HG03571 (cell line): ENCODE measurements at regions not wholly inside any gene's neighbourhood (a gene's known extent, or its start where the extent isn't known, plus 50 kb on each side); places are given as distances from the start of the nearest gene placed in this dataset.

Source experiments
- ATAC-seq: cut with Tn5 transposase; IDR thresholded peaks from one replicate; pipeline ENCODE4 v1.9.1; 2021; ENCODE audit not compliant: unreplicated experiment

- ATAC-seq, result no peak
These were observed 777.4 kb downstream of the TUSC7 start for GRCh38 chr3:117486719-117487716.

- ATAC-seq, result no peak
These were observed 779.4 kb downstream of the TUSC7 start for GRCh38 chr3:117488983-117489382.

GRCh38 chr3:117489663-117490079 is 780.1 kb downstream of the TUSC7 start:
- no peak for ATAC-seq

GRCh38 chr3:117490716-117491115 is 781.1 kb downstream of the TUSC7 start:
- no peak for ATAC-seq

DNA sequence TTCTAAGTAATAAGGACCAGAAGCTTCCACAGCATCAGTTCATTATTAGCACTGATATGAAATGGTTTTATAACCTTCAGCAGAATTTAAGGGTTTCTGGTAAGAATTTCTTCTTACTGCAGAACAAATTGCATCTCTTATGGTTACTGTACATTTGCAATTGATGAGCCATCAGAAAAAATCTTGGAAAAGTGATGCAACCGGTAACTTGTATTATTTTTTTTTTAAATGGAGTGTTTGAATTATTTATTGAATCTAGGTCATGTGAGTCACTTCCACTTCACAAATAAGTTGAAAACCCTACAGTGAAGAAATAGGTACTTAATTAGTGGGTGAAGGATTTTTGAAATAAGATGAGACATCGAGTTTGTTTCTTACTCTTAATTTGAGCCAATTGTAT is 786.0 kb downstream of the TUSC7 start:
- ATAC-seq, result no peak

DNA sequence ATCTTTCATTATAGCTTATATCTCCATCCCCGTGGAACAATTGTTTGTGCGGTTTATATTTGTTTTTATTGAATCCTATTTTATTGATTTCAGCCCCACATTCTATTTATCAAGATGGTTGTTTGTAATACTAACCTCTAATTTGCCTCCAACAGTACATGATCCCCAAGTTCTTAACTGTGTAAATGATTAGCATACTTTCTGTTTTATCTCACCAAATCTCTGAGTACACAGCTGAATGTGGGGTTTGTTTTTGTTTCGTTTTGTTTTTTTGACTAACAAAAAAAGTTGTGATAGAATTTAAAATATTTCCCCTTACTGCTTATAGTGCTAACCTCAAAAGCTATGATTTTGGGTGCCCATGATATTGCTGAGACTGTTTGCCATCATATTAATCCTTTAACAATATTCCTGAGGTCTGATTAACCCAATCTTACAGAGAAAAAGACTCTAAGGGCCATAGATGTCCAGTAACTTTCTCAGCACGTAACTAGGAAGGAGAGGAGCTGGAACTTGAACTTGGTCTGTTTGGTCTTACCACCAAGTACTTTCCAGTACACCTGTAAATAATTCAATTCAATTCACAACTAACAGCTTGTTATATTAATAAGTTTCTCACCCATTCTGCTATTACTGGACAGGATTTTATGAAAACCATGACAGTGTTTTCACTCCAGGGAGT is 789.8 kb downstream of the TUSC7 start:
- ATAC-seq, result peak; percentile 62

GRCh38 chr3:117507958-117508357 is 798.4 kb downstream of the TUSC7 start:
- ATAC-seq, result no peak

DNA sequence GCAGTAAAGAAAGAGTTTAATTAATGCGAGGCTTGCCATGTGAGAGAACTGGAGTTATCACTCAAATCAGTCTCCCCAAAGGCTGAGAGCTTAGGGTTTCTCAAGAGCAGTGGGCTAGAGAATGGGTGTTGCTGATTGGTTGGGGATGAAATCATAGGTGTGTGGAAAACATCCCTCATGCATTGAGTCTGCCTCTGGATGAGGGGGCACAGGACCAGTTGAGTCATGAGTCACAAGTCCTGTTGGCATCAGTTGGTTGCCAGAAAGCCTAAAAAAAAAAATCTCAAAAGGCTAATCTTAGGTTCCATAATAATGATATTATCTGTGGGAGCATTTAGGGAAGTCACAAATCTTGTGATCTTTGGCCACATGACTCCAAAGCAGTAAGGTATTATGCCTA is 800.3 kb downstream of the TUSC7 start:
- ATAC-seq, result no peak

DNA sequence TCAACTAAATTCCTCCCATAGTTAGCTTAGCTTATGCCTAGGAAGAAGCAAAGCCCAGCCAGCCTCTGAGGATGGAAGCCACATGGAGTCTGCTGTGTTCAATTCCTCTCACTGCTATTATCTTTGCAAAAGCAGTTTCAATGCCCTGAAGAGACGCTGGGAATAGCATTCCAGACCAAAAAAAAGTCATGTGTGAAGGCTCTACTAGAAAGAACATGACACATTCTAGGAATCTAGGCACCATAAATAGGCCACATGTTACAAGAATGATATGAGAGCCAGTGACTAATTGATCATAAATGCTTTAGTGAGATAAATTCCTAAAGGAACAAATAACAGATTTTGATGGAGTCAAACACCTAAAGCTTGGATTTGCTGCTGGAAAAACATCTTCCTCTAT is 800.8 kb downstream of the TUSC7 start:
- ATAC-seq, result no peak

GRCh38 chr3:117512975-117513374 is 803.4 kb downstream of the TUSC7 start:
- no peak for ATAC-seq

DNA sequence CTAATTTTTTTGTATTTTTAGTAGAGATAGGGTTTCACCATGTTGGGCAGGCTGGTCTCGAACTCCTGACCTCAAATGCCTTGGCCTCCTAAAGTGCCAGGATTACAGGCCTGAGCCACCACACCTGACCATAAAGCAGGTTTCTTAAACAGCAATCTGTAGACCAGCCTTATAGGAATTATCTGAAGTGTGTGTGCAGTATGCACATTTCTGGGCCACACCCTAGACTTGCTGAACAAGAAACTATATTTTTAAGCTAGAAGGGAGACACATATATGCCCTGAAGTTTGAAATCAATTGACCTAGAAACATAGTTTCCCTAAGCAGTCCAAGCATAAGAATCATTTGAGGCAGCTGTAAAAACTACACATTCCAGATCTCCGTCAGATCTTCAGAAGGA is 805.7 kb downstream of the TUSC7 start:
- no peak for ATAC-seq

DNA sequence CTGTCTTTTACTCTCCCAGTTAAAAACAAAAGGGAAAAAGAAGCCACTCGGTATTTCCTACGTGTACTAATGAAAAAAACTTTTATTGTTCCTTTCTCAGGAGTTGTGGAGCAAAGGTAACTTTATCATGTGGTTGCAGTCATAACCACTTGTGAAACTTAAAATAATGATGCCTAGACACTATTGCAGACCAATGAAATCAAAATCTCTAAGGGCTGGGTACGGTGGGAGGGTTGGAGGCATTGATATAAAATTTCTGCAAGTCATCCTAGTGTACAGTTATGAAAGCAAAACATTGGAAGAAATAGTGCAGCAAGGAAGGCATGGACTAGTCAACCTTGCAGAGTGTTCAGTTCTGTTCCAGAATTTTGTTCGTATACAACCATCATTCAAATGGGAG is 808.8 kb downstream of the TUSC7 start:
- no peak for ATAC-seq

DNA sequence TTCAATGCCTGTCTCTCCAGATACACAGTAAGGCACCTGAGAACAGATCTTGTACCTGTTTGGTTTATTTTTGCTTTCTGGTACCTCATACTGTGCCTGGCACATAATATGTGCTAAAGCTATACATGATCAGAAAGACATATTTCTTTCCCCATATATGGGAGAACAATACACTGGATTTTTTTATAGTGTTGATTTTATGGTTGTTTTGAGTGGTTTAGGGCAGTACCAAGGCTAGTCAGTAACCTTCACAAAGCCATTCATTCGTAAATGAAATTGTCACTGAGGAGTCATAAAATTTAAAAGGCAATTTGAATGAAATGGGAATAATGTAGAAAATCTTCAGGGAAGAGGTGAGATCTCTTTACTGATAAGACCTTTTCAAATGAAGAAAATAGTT is 810.2 kb downstream of the TUSC7 start:
- ATAC-seq, result no peak

DNA sequence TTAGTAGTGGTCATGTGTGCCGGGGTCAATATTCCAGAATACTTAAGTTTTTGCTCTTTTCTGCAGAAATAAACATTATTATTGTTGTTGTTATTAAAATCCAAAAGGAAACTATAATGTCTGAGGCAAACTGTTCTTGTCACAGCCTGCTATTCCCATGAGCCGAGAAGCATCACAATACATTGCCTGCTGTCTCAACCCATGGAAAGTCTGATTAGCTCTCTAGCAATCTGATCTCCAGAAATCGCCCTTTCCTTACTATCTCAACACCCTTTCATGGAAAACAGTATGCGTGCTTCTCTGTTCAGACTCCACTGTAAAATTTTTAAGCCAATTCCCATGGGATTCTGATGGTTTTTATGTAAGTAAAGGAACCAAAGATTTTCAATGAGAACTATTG is 811.0 kb downstream of the TUSC7 start:
- ATAC-seq, result no peak

GRCh38 chr3:117523418-117523817 is 813.8 kb downstream of the TUSC7 start:
- no peak for ATAC-seq

GRCh38 chr3:117524890-117525289 is 815.3 kb downstream of the TUSC7 start:
- no peak for ATAC-seq

DNA sequence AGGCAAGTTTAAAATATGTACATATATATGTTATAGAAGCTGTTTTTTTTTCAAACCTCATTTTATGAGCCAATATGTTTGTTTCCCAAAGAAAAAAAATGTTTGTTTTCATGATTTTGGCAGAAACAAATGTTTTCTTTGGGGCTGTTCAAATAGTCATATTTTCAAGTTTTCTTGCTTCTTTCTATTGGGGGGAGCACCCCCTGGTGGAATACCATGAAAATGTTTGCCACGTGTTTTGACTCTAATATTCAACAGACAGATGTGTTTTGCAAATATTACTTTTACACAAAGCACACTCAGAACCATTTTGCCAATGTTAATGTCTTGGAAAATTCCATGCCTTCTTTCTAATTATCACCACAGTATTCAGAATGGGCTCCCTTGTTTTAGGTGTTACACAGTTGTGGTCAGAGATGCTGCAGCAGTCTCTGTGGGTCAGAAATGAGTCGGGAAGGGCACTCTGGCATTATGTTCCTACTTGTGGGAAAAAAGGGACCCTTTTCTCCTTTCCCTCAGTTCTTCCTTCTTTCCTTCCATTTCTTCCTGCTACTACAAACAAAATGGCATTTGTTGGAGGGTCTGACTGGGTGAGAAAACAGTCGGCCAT is 817.0 kb downstream of the TUSC7 start:
- ATAC-seq, result no peak

DNA sequence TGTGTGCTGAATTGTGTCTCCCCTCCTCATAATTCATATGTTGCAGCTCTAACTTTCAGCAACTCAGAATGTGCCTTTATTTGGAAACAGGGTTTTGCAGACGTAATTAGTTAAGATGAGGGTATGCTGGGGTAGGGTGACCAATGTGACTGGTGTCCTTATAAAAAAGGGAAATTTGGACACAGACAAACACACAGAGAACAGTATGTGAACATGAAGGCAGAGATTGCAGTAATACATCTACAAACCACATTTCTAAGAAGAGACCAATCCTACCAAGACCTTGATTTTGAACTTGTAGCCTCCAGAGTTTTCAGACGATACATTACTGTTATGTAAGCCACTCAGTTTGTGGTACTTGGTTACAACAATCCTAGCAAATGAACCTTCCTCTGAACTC is 817.8 kb downstream of the TUSC7 start:
- ATAC-seq, result no peak

- no peak for ATAC-seq
These were observed 819.1 kb downstream of the TUSC7 start for GRCh38 chr3:117528688-117529087.

DNA sequence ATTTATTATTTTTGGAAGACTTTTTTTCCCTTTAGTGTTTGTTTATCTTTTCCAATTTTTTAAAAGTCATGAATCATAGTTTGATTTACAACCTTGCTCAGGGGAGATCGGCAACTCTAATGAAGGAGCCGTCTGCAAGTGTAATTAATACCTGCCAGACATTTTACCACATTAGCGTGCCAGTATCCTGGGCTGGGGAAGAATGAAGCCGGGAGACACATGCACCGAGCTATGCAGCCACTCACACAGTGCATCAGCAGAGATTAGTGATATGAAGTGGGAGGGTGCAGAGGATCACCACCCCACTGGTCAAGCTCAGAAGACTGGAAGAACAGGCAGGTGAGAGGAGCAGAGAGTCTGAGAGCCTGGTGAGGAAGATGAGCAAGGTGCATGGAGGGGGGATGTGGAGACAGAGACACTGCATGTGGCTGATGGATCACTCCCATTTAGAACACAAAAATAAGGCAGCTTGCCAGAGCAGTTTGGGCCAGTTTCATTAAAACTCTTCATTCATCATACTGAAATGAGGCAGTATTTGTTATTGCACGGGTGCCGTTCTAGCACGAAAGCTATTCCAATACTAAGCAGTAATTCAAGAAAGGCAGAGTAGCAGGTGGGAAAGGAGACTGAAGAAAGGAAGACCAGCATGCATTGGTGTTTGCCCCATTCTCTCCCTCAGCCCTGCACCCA is 821.6 kb downstream of the TUSC7 start:
- ATAC-seq, result no peak

DNA sequence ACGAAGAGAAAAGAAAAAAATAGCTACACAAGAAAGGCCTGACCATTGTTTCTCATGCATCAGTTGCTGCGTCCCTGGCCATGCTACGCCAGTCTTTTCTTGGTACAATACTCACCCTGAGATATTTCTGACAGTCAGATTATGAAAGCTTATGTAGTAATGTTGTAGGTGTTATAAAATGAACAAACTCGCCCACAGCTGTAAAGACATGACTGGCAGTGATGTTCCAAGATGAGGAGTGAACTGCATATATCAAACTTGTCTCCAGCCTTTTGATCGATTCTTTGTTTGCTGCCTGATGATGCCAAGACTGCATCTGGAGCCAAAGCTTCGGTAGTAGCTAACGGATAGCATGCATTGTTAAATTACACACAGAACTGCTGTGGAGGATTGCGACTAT is 822.7 kb downstream of the TUSC7 start:
- ATAC-seq, result no peak
